ENCODE measurements at regions not wholly inside any gene's neighbourhood (a gene's known extent, or its start where the extent isn't known, plus 50 kb on each side); places are given as distances from the start of the nearest gene placed in this dataset. TPM values are rescaled to one million over a fixed set of nuclear protein-coding genes. Genes with fewer than 3 reads are reported as not detected.

- intact Hi-C loops (cut with DNase I): no loop called here
- TF ChIP-seq POLR2AphosphoS5 (IDR thresholded peaks at IDR 0.05; ENCODE audit: insufficient read depth in 1 of 2, low read depth in 1 of 2) (no peak), CTCF (IDR thresholded peaks at IDR 0.05) (no peak), POLR2A (IDR thresholded peaks at IDR 0.05) (no peak)
- DNase-seq (ENCODE audit: extremely low spot score in 2 of 2): no peak
These were observed 60.1 kb upstream of the SKOR2 start for GRCh38 chr18:47311585-47311984.

More at GRCh38 chr18:47311585-47311984, 60.1 kb upstream of the SKOR2 start:
- Histone ChIP-seq H3K27ac (no peak overlapping the region), H3K36me3 (no peaks in the 10 kb centered on the region), H3K27me3 (no peaks in the 10 kb centered on the region), H3K4me3 (no peak overlapping the region), H3K9me3 (no peaks in the 10 kb centered on the region), H3K4me1 (no peaks in the 10 kb centered on the region)

Small RNAs in the stretch of these regions (microRNA-seq; reads per million reads assigned to microRNA genes)
- not detected for gene MIR4527 (ENCODE audit: borderline number of aligned reads, borderline replicate concordance)

Small RNAs in the stretch of these regions (small RNA-seq; reads per million reads assigned to genes)
- not detected for gene MIR4527

Data from vagina (tissue), 2 donors.